CD1c-positive myeloid dendritic cell (primary cell): ENCODE measurements at regions not wholly inside any gene's neighbourhood (a gene's known extent, or its start where the extent isn't known, plus 50 kb on each side); places are given as distances from the start of the nearest gene placed in this dataset.

ENCODE experiments used
- DNase-seq: peaks from one replicate; pipeline ENCODE4 v3.0.0-alpha.2; 2016; ENCODE audit errors: extremely low spot score

DNA sequence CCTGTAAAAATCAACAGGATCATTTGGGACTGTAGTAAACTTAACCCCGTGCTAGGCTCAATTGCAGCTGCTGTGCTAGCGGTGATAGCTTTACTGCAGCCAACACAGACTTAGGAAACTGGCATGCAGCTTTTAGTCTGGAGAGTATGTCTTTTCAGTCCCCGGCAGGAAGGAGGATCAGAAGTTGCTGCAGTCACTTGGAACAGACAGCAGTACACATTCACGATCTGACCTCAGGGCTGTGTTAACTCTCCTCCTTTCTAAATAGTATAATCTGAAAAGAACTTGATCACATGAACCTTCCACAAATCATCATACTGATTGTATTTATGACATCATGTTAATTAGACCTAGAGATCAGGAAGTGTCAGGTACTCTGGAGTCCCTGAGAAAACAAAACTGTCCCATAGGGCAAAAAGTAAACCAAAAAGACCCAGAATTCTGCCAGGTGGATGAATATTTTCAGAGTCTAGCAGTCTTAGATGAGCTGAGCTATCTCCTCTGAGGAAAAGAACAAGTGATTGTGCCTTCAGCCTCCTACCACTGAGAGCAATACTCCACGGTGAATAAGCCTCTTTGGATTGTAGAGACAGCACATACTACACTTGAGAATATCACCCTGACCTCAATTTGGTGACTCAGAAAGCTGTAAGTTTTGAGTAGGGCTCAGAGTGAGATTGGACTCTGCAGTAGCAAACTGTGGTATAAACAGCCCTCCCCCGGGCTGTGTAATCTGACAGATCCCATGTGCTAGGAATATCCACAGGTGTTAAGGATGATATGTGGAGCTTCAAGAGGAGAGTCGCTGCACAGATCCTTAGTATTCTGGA, 181.0 kb upstream of the GPR12 start:
- DNase-seq, result no peak

DNA sequence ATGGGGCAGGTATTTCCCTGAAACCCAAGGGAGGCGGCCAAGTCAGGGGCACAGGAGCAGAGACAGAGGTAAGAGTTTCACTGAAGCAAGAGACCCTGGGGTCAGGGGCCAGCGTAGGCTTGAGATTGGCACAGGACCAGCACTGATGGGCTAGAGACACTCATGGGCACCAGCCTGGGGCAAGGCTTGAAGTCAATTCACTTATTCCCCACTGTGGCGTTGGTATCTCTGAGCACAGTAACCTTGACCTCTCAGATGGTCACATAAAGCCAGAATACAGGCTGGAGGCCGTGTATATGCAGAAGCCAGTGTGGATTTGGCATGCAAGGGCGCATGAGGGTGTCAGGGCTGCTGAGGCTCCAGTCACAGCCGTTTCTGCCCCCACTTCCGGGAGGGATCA, 173.5 kb upstream of the GPR12 start:
- no peak for DNase-seq

- DNase-seq, result no peak
Observed at GRCh38 chr13:26932465-26932864, 171.9 kb upstream of the GPR12 start.

GRCh38 chr13:26929971-26930730, 169.6 kb upstream of the GPR12 start:
- peak; percentile 69 for DNase-seq

- DNase-seq, result no peak
Observed at GRCh38 chr13:26927511-26927910, 166.9 kb upstream of the GPR12 start.

DNA sequence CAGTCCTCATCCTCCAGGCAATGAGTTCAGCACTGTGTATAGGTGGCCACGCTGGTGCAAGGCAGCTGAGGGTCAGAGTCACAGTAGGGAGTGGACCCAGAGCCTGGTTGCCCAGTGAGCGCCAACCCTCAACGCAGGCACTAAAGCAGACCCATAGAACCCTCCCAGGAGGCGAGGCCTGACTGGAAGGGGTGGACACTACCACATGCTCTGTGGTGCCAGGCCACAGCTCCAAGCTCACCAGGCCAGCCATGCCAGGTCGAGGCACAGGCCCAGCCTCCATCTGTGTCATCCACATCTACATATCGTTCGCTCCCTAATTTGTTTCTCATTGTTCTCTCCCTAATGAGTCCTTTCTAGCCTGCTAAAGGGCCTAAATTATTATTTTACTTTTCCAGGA, 165.8 kb upstream of the GPR12 start:
- no peak for DNase-seq

GRCh38 chr13:26923824-26924605, 163.4 kb upstream of the GPR12 start:
- no peak for DNase-seq

- DNase-seq, result no peak
Observed at GRCh38 chr13:26921918-26922317, 161.3 kb upstream of the GPR12 start.

GRCh38 chr13:26920614-26921355, 160.2 kb upstream of the GPR12 start:
- no peak for DNase-seq

DNA sequence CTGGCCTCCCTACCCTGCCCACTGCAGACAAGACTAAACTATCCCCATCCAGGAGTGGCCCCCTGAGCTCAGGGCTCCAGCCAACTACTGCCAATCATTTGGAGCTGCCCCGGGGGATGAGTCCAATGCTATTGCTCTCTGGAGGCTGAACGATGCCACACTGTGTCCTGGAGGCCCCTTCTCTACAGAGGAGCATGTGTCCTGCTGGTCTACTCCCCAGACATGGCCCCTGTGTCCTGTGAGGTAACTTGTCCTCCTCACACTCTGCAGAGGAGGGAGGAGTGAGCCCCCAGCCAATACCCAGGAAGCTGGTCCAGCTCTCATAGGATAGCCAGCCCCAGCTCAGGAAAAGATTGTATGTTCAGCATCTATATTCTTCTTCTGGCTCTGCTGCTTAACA, 159.1 kb upstream of the GPR12 start:
- DNase-seq, result no peak

DNA sequence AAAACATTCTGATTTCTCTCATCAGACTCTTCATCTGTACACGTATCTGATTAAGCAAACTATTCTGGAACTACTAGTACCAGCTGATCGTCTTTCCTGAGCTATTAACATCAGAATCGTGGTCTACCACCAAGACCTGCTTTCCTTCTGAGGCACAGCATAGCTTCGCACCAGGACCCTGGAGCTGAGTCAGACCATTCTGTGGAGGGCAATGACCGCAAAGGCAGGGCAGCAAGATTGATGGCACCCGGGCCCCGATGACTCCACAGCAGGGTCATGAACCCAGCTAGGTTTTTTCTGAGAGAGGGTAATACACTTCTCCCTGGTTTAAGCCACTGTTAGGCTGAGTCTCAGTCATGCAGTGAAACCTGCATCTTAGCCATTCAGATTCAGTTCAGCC, 158.7 kb upstream of the GPR12 start:
- no peak for DNase-seq

DNA sequence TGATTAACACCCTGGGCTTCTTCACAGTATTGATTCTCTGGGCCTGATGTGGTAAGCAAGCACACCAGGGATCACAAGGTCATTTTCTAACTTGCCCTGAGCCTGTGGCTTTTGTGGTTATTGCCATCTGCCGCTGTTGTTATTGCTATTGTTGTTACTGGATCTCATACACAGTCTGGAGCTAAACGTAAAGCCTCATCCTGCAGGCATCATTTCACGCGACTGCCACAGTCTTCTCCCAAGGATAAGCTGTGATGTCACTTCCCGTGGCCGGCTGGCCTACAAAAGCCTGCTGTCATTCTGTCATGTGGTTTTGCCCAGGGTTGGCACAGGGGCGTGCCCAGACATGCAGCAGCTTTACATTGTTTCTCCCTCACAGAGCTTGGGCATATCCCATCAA, 154.0 kb upstream of the GPR12 start:
- no peak for DNase-seq

DNA sequence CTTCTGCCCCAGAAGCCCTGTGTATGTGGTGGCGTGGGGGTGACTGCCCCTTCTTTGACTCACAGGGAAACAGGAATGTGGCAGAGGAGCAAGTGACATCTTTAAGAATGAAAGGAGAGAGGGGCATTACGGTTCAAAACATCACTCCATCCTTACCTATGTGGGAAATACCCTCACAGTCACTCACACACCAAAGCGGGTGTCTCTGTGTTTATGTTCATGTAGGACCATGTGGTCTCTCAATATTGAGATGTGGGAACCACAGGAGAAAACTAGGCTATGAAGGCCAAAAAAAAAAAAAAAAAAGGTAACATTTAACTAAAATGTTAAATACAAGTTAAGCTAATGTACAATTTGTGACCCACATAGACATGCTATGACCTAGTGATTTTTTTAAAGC, 153.6 kb upstream of the GPR12 start:
- no peak for DNase-seq

DNA sequence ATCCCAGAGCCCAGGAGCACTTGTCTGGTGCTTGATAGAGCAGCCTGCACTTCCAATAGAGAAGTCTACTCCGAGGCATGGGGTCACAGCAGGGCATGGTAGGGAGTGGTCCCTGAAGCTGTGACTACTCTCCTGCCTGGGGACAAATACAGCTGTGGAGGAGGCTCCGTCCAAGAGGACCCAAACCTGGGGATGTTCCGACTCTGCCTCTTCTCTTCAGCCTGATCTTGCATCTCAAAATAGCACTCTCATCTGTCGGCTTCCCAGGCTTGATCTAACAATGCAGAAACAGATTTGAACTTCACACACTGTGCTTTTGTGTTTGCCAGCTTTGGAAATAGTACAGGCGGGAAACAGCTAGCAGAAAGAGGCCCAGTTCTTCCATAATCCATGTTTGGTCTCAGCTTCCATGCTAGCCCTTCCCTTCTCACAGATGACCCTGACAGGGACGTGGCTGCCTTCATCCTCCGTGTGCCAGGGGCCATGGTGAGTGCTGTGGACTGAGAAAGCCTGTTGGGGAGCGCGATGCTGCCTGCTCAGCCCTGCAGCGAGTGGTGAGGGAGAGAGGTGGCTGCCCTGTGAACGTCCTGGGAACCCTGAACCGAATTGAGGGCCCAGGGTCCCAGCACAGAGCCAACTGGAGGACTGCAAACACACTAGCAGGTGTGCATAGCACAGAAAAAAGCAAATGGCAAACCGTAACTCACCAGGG, 150.3 kb upstream of the GPR12 start:
- no peak for DNase-seq

- DNase-seq, result no peak
Observed at GRCh38 chr13:26909477-26909876, 148.9 kb upstream of the GPR12 start.

DNA sequence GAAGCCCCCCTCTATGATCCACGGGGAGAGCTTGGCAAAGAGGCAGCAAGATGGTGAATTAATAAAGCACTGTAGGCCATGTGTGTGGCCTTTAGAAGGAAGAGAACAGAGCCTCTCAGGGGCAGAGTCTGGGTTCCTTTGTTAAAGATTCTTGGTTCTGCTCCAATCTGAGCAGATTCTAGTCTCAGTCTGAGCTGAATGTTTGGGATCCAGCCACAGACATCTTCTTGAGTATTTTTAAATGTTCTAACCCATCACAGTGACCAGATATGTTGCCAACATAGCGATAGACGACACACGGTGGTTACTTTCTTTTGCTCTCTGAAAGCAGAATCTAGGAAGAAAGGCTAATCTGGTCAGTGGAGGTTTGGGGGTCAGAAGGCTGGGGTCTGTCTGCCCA, 147.5 kb upstream of the GPR12 start:
- no peak for DNase-seq

- no peak for DNase-seq
Observed at GRCh38 chr13:26899202-26899601, 138.6 kb upstream of the GPR12 start.

DNA sequence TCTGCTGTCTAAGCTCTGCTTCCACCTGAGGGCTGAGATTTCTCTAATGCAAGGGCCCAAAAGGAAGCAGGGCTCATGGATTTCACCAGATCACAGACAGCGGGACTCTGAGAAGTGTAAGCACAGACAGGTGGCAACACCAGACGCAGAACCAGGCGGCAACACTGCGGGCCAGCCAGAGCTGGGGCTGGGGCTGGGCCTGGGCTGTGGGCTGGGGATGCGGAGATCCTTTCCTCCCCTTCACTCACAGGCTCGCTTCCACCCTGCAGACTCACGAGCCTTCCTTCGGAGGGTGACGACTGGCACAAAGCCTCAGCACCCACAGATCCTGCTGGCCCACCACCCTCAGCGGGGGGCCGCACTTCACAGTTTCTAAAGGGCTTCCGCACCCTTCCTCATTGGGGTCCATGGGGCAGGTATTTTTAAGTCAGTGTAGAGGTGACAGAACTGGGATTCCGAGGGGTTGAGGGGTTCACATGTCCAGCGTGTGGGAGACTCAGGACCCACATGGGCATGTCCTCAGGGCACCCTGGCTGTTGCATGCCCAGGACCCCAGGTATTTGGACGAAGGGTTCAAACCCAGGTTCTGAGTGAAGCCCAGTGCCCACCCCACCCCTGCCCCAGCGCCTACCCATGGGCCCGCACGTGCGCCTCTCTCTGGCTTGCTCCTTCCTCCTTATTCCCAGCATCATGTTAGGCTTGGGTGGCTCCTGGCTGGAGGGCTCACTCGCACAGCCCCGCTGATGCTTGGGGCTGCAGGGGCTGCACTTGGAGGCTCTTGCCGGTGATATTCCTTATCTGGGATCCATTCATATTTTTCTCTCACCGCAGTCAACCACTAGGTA, 137.3 kb upstream of the GPR12 start:
- no peak for DNase-seq

DNA sequence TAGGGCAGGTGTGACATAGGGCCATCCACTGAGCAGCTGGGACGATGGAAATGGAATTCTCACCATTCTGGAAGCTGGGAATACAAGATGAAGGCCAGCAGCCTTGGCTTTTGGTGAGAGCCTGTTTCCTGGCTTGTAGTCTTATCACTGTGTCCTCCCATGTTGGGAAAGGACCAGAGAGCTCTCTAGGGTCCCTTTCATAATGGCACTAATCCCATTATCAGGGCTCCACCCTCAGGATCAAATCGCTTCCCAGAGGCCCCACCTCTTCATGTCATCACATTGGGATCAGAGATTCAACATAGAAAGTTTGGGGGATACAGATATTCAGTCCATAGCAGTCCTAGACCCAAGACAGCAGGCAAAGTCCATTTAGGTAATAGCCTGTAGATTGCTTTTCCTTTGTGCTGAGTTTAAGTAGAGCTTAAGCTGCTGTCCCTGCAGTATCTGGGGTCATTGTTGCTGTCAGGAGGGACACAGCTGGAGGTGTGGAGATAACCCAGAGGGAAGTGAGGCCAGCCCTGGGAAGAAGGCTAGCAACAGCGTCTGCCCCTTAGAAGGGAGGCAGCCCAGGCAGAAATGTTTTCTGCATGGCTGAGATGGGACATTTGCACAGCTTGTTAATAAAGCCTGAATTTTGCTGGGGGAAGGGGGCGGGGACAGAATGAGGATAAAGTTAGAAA, 136.5 kb upstream of the GPR12 start:
- DNase-seq, result no peak
